GM23338 (cell line): ENCODE measurements at regions not wholly inside any gene's neighbourhood (a gene's known extent, or its start where the extent isn't known, plus 50 kb on each side); places are given as distances from the start of the nearest gene placed in this dataset.

Experiments used
- CREB1 ChIP-seq: fragments of 250-450 bp; sonication (Bioruptor Pico); IDR thresholded peaks from 2 replicates; pipeline ENCODE4 v1.5.0; 2020; ENCODE audit warnings: low read depth, mild to moderate bottlenecking, moderate library complexity
- EZH2 ChIP-seq: fragments of 200-600 bp; sonication (generic); IDR thresholded peaks from one replicate; pipeline ENCODE4 v1.8.0; 2017; ENCODE audit warnings: antibody characterized with exemption, mild to moderate bottlenecking, low read depth; ENCODE audit not compliant: unreplicated experiment
- EZH2phosphoT487 ChIP-seq: fragments of 200-600 bp; sonication (generic); IDR thresholded peaks from one replicate; pipeline ENCODE4 v1.8.1; 2018; ENCODE audit warnings: antibody characterized with exemption; ENCODE audit not compliant: unreplicated experiment
- JUNB ChIP-seq: IDR thresholded peaks from one replicate; pipeline ENCODE4 v1.6.1; 2016; ENCODE audit warnings: antibody characterized with exemption; ENCODE audit not compliant: unreplicated experiment
- NANOG ChIP-seq: IDR thresholded peaks from 2 replicates; pipeline ENCODE4 v1.6.1; 2016; ENCODE audit warnings: antibody characterized with exemption, borderline replicate concordance
- POLR2AphosphoS5 ChIP-seq: IDR thresholded peaks from 2 replicates; pipeline ENCODE4 v1.6.1; 2016; ENCODE audit warnings: antibody characterized with exemption, low read depth
- STAT1 ChIP-seq: IDR thresholded peaks from one replicate; pipeline ENCODE4 v1.6.1; 2016; ENCODE audit warnings: antibody characterized with exemption; ENCODE audit not compliant: unreplicated experiment
- ZNF114 ChIP-seq: fragments of 250-450 bp; sonication (Bioruptor Pico); IDR thresholded peaks from 2 replicates; pipeline ENCODE4 v1.5.0; 2020; ENCODE audit warnings: mild to moderate bottlenecking, moderate library complexity
- ZNF331 ChIP-seq: fragments of 250-450 bp; sonication (Bioruptor Pico); IDR thresholded peaks from 2 replicates; pipeline ENCODE4 v1.5.0; 2020; ENCODE audit warnings: low read depth, mild to moderate bottlenecking, moderate library complexity
- TF ChIP-seq, protein P1 (sequence below), 2 experiments: fragments of 200-600 bp in 1 of 2; sonication (generic) in 1 of 2; conservative IDR thresholded peaks; 2 replicates each; pipeline versions ENCODE4 v1.5.1 to v1.6.1; 2016 to 2017; ENCODE audit warnings: antibody characterized with exemption in 2 of 2, low read depth in 2 of 2, mild to moderate bottlenecking in 2 of 2, moderate library complexity in 1 of 2
- TF ChIP-seq, protein P2 (sequence below): IDR thresholded peaks from one replicate; pipeline ENCODE4 v1.6.1; 2018; ENCODE audit warnings: antibody characterized with exemption; ENCODE audit not compliant: unreplicated experiment
- TF ChIP-seq, protein P3 (sequence below): IDR thresholded peaks from 2 replicates; pipeline ENCODE4 v1.6.1; 2016; ENCODE audit warnings: antibody characterized with exemption

DNA sequence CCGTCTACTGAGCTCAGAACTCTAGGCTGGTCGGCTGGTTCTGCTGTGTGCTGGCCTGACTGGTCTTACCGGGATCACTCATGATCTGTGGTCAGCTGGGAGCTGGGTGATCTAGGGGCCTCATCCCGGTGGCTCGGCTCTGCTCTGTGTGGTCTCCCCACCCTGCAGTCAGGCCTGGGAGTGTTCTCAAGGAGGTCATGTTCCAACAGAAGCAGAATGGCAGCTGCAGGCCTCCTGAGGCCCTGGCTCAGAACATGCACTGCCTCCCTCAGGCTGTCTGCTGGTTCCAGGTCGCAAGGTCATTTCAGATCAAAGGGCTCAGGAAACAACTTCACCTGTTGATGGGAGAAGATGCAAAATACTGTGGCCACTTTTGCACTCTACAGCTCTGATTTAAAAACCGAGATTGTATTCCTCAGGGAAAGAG is 81.1 kb upstream of the RFX8 start:
- TF ChIP-seq CREB1 (no peak), POLR2AphosphoS5 (no peak), JUNB (no peak), EZH2phosphoT487 (no peak), STAT1 (no peak), ZNF114 (CRISPR knock-in tag) (no peak), EZH2 (no peak), ZNF331 (CRISPR knock-in tag) (no peak), NANOG (no peak)
- TF ChIP-seq, protein P1, sequence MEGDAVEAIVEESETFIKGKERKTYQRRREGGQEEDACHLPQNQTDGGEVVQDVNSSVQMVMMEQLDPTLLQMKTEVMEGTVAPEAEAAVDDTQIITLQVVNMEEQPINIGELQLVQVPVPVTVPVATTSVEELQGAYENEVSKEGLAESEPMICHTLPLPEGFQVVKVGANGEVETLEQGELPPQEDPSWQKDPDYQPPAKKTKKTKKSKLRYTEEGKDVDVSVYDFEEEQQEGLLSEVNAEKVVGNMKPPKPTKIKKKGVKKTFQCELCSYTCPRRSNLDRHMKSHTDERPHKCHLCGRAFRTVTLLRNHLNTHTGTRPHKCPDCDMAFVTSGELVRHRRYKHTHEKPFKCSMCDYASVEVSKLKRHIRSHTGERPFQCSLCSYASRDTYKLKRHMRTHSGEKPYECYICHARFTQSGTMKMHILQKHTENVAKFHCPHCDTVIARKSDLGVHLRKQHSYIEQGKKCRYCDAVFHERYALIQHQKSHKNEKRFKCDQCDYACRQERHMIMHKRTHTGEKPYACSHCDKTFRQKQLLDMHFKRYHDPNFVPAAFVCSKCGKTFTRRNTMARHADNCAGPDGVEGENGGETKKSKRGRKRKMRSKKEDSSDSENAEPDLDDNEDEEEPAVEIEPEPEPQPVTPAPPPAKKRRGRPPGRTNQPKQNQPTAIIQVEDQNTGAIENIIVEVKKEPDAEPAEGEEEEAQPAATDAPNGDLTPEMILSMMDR (conservative IDR thresholded peaks at IDR 0.05; ENCODE audit: low read depth in 2 of 2), result no peak
- TF ChIP-seq, protein P2, sequence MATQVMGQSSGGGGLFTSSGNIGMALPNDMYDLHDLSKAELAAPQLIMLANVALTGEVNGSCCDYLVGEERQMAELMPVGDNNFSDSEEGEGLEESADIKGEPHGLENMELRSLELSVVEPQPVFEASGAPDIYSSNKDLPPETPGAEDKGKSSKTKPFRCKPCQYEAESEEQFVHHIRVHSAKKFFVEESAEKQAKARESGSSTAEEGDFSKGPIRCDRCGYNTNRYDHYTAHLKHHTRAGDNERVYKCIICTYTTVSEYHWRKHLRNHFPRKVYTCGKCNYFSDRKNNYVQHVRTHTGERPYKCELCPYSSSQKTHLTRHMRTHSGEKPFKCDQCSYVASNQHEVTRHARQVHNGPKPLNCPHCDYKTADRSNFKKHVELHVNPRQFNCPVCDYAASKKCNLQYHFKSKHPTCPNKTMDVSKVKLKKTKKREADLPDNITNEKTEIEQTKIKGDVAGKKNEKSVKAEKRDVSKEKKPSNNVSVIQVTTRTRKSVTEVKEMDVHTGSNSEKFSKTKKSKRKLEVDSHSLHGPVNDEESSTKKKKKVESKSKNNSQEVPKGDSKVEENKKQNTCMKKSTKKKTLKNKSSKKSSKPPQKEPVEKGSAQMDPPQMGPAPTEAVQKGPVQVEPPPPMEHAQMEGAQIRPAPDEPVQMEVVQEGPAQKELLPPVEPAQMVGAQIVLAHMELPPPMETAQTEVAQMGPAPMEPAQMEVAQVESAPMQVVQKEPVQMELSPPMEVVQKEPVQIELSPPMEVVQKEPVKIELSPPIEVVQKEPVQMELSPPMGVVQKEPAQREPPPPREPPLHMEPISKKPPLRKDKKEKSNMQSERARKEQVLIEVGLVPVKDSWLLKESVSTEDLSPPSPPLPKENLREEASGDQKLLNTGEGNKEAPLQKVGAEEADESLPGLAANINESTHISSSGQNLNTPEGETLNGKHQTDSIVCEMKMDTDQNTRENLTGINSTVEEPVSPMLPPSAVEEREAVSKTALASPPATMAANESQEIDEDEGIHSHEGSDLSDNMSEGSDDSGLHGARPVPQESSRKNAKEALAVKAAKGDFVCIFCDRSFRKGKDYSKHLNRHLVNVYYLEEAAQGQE, result no peak
- TF ChIP-seq, protein P3, sequence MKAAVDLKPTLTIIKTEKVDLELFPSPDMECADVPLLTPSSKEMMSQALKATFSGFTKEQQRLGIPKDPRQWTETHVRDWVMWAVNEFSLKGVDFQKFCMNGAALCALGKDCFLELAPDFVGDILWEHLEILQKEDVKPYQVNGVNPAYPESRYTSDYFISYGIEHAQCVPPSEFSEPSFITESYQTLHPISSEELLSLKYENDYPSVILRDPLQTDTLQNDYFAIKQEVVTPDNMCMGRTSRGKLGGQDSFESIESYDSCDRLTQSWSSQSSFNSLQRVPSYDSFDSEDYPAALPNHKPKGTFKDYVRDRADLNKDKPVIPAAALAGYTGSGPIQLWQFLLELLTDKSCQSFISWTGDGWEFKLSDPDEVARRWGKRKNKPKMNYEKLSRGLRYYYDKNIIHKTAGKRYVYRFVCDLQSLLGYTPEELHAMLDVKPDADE, result no peak
